A673 (cell line): ENCODE measurements at regions not wholly inside any gene's neighbourhood (a gene's known extent, or its start where the extent isn't known, plus 50 kb on each side); places are given as distances from the start of the nearest gene placed in this dataset.

Source experiments
- BruUV-seq: library from RNA; stranded (reverse); fragments of 400-500 nt; replicated peaks from 2 replicates; lab custom pipeline; 2021; lab: Mats Ljungman, UMichigan
- CTCF ChIA-PET: fragments of 300-600 bp; sonication (Branson Sonifier 250); formaldehyde crosslinking; loops from one replicate; lab custom pipeline; 2022; ENCODE audit warnings: antibody characterized with exemption; lab: Charles Lee
- POLR2A ChIA-PET: fragments of 300-600 bp; sonication (Branson Sonifier 250); formaldehyde crosslinking; loops from one replicate; lab custom pipeline; 2022; ENCODE audit warnings: antibody characterized with exemption; ENCODE audit not compliant: low non-redundant PET; lab: Charles Lee
- DNase-seq: peaks from one replicate; pipeline ENCODE4 v3.0.0-alpha.2; 2015; ENCODE audit warnings: low spot score
- H3K27ac ChIP-seq: fragments of 200-600 bp; sonication (generic); 2 replicates; pipeline ENCODE4 v1.5.1; 2016; ENCODE audit warnings: mixed run types, low read depth, mild to moderate bottlenecking, mixed read lengths, antibody characterized with exemption, low read length; ENCODE audit not compliant: poor library complexity, severe bottlenecking
- H3K27me3 ChIP-seq: fragments of 200-600 bp; sonication (generic); replicated peaks from 2 replicates; pipeline ENCODE4 v1.6.1; 2017; ENCODE audit warnings: mixed run types, low read depth, mild to moderate bottlenecking, mixed read lengths, antibody characterized with exemption, low read length; ENCODE audit not compliant: insufficient read depth, poor library complexity
- H3K36me3 ChIP-seq: fragments of 200-600 bp; sonication (generic); 2 replicates; pipeline ENCODE4 v1.6.1; 2016; ENCODE audit warnings: mixed run types, mild to moderate bottlenecking, mixed read lengths, antibody characterized with exemption, low read length; ENCODE audit not compliant: insufficient read depth, poor library complexity, severe bottlenecking
- H3K4me1 ChIP-seq: fragments of 200-600 bp; sonication (generic); 2 replicates; pipeline ENCODE4 v1.6.1; 2017; ENCODE audit warnings: mixed run types, mild to moderate bottlenecking, mixed read lengths, antibody characterized with exemption, low read length; ENCODE audit not compliant: insufficient read depth, poor library complexity, severe bottlenecking
- H3K4me3 ChIP-seq: fragments of 200-600 bp; sonication (generic); 2 replicates; pipeline ENCODE4 v1.5.1; 2016; ENCODE audit warnings: low read depth, mixed run types, mild to moderate bottlenecking, mixed read lengths, low read length; ENCODE audit not compliant: poor library complexity, severe bottlenecking
- H3K9me3 ChIP-seq: fragments of 200-600 bp; sonication (generic); 2 replicates; pipeline ENCODE4 v1.6.1; 2016; ENCODE audit warnings: mixed run types, low read depth, mild to moderate bottlenecking, mixed read lengths, antibody characterized with exemption, low read length; ENCODE audit not compliant: poor library complexity, severe bottlenecking
- CTCF ChIP-seq: fragments of 300-800, 200-600 bp; sonication (generic); conservative IDR thresholded peaks from 2 replicates; pipeline ENCODE4 v1.5.1; 2017; ENCODE audit warnings: low read depth, mild to moderate bottlenecking, antibody characterized with exemption, low read length, moderate library complexity, mixed read lengths
- EZH2 ChIP-seq: fragments of 200-600 bp; sonication (generic); IDR thresholded peaks from 2 replicates; pipeline ENCODE4 v1.6.1; 2017; ENCODE audit warnings: borderline replicate concordance, low read depth, mild to moderate bottlenecking, mixed read lengths, antibody characterized with exemption, low read length; ENCODE audit not compliant: poor library complexity, severe bottlenecking
- intact Hi-C: fragments of 100-400 bp; cut with micrococcal nuclease; formaldehyde crosslinking; loops from one replicate; pipeline ENCODE4 v1.10.0; 2022; ENCODE audit not compliant: unreplicated experiment

- H3K27ac ChIP-seq, result no peak overlapping the region
- no peak for DNase-seq
- H3K4me1 ChIP-seq, result no peaks in the 10 kb centered on the region
- intact Hi-C loops, result no loop called here
- CTCF ChIA-PET, result no interaction called here
- H3K36me3 ChIP-seq, result no peaks in the 10 kb centered on the region
- H3K4me3 ChIP-seq, result no peak overlapping the region
- no peak for TF ChIP-seq CTCF
- no peak for TF ChIP-seq EZH2
- H3K9me3 ChIP-seq, result no peaks in the 10 kb centered on the region
- no peaks in the 10 kb centered on the region for H3K27me3 ChIP-seq
- no TSS peak for BruUV-seq
- POLR2A ChIA-PET, result no interaction called here
Observed at GRCh38 chr14:65238456-65238855, 136.1 kb upstream of the MAX start.

GRCh38 chr14:65239143-65239937 is 137.0 kb upstream of the MAX start:
- CTCF ChIA-PET, result interaction anchor here (0.8 kb wide), 1 partner anchor 9 kb away, joined by 3 read pairs; no protein-coding TSS in a partner anchor
- POLR2A ChIA-PET, result no interaction called here
- BruUV-seq, result no TSS peak

GRCh38 chr14:65239938-65240296 is 137.6 kb upstream of the MAX start:
- no peak overlapping the region for H3K27ac ChIP-seq
- no peaks in the 10 kb centered on the region for H3K9me3 ChIP-seq
- H3K27me3 ChIP-seq, result no peaks in the 10 kb centered on the region
- TF ChIP-seq CTCF, result no peak
- TF ChIP-seq EZH2, result no peak
- no peaks in the 10 kb centered on the region for H3K36me3 ChIP-seq
- intact Hi-C loops, result no loop called here
- CTCF ChIA-PET, result interaction anchor here (0.8 kb wide), 1 partner anchor 9 kb away, joined by 3 read pairs; no protein-coding TSS in a partner anchor
- H3K4me3 ChIP-seq, result no peak overlapping the region
- POLR2A ChIA-PET, result no interaction called here
- H3K4me1 ChIP-seq, result no peaks in the 10 kb centered on the region
- BruUV-seq, result no TSS peak
- DNase-seq, result no peak

More at GRCh38 chr14:65239143-65239937, 137.0 kb upstream of the MAX start:
- Histone ChIP-seq H3K9me3 (no peaks in the 10 kb centered on the region), H3K36me3 (no peaks in the 10 kb centered on the region), H3K27me3 (no peaks in the 10 kb centered on the region), H3K4me1 (no peaks in the 10 kb centered on the region), H3K27ac (no peak overlapping the region), H3K4me3 (no peak overlapping the region)
- DNase-seq, result no peak
- no peak for TF ChIP-seq EZH2
- intact Hi-C loops, result no loop called here
